ENCODE measurements at regions not wholly inside any gene's neighbourhood (a gene's known extent, or its start where the extent isn't known, plus 50 kb on each side); places are given as distances from the start of the nearest gene placed in this dataset.

DNA sequence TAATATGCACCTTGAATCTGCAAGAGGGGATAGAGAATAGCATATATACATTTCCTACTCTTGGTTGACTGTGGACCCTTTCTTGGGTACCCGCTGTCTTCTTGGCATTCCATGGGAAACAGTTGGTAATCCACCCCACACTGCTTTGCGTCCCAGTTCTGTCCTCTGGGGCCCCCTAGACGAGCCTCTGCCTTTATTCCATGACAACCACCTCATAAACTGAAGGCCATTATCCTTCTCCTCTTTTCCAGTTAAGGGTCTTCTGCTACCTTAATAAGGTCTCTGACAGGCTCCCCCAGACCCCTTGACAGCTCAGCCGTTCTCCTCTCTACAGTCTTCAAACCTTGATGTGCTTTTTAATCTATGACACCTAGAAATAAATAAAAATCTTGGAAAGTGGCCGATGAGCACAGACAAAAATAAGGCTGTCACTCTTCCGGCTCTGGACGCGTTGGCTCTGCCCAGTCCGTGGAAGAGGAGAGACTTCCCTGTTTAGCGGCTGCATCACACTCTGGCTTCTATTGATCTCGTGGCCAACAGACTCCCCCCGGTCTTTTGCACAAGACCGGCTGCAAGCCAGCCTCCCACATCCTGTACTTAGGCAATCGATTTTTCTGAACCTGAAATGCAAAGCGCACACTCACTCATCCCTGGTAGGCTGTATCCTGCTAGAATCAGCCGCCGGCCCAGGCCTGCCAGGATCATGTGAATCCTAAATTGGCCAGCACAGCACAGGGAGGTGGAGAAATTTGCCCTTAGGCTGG is 251.0 kb upstream of the TLE3 start:
- H3K9me2 ChIP-seq (replicated peaks; ENCODE audit: control insufficient read depth, low read length): no peaks in the 10 kb centered on the region
- no peak overlapping the region for H3K4me2 ChIP-seq (ENCODE audit: low read length)
- H3K4me1 ChIP-seq (ENCODE audit: control insufficient read depth, low read length): peaks cover 23% of the 10 kb centered on the region
- peaks cover 10% of the 10 kb centered on the region for H3K27me3 ChIP-seq (ENCODE audit: control insufficient read depth, low read length)
- H3K27ac ChIP-seq (ENCODE audit: low read depth, low read length): no peak overlapping the region
- H3K36me3 ChIP-seq (ENCODE audit: control insufficient read depth, low read length): no peaks in the 10 kb centered on the region
- H3K9me3 ChIP-seq (ENCODE audit: control insufficient read depth, insufficient read depth, low read length): no peaks in the 10 kb centered on the region
- H3K79me2 ChIP-seq (ENCODE audit: control insufficient read depth, low read length): no peaks in the 10 kb centered on the region
- no peak for TF ChIP-seq EZH2phosphoT487 (IDR thresholded peaks at IDR 0.05; ENCODE audit: borderline replicate concordance, low read length)
- TF ChIP-seq, protein P1, sequence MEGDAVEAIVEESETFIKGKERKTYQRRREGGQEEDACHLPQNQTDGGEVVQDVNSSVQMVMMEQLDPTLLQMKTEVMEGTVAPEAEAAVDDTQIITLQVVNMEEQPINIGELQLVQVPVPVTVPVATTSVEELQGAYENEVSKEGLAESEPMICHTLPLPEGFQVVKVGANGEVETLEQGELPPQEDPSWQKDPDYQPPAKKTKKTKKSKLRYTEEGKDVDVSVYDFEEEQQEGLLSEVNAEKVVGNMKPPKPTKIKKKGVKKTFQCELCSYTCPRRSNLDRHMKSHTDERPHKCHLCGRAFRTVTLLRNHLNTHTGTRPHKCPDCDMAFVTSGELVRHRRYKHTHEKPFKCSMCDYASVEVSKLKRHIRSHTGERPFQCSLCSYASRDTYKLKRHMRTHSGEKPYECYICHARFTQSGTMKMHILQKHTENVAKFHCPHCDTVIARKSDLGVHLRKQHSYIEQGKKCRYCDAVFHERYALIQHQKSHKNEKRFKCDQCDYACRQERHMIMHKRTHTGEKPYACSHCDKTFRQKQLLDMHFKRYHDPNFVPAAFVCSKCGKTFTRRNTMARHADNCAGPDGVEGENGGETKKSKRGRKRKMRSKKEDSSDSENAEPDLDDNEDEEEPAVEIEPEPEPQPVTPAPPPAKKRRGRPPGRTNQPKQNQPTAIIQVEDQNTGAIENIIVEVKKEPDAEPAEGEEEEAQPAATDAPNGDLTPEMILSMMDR (IDR thresholded peaks at IDR 0.05; ENCODE audit: low read depth, low read length, poor library complexity, severe bottlenecking): no peak
- no peaks in the 10 kb centered on the region for H3F3A ChIP-seq (ENCODE audit: control insufficient read depth, insufficient read depth)
- no peak overlapping the region for H3K4me3 ChIP-seq (ENCODE audit: low read length)
- H4K20me1 ChIP-seq (ENCODE audit: control insufficient read depth, insufficient read depth, low read depth, low read length): no peaks in the 10 kb centered on the region

DNA sequence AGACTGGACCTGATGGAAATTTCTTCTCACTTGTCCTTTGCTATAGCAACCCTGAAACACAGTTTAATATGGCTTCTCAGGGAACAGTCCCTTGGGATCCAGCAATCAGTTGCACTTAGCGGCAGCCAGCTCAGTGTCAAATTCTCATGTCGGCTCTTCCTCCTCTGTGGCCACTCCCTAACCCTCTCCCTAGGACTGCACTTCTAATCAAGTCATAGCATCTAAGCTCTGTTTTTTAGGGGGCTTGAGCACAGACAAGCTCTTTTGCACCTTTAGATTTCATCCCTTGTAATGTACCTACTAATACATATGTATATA is 250.5 kb upstream of the TLE3 start:
- H3K9me3 ChIP-seq (ENCODE audit: control insufficient read depth, insufficient read depth, low read length): no peaks in the 10 kb centered on the region
- no peaks in the 10 kb centered on the region for H4K20me1 ChIP-seq (ENCODE audit: control insufficient read depth, insufficient read depth, low read depth, low read length)
- no peaks in the 10 kb centered on the region for H3K79me2 ChIP-seq (ENCODE audit: control insufficient read depth, low read length)
- TF ChIP-seq EZH2phosphoT487 (IDR thresholded peaks at IDR 0.05; ENCODE audit: borderline replicate concordance, low read length): no peak
- TF ChIP-seq, protein P1 (IDR thresholded peaks at IDR 0.05; ENCODE audit: low read depth, low read length, poor library complexity, severe bottlenecking): no peak
- H3K4me1 ChIP-seq (ENCODE audit: control insufficient read depth, low read length): peaks cover 23% of the 10 kb centered on the region
- H3K4me3 ChIP-seq (ENCODE audit: low read length): no peak overlapping the region
- no peak overlapping the region for H3K27ac ChIP-seq (ENCODE audit: low read depth, low read length)
- H3K9me2 ChIP-seq (replicated peaks; ENCODE audit: control insufficient read depth, low read length): no peaks in the 10 kb centered on the region
- H3K4me2 ChIP-seq (ENCODE audit: low read length): peak overlapping the region; percentile 25; the same call in 1 of the 2 replicates
- H3K36me3 ChIP-seq (ENCODE audit: control insufficient read depth, low read length): no peaks in the 10 kb centered on the region
- no peaks in the 10 kb centered on the region for H3F3A ChIP-seq (ENCODE audit: control insufficient read depth, insufficient read depth)
- peaks cover 10% of the 10 kb centered on the region for H3K27me3 ChIP-seq (ENCODE audit: control insufficient read depth, low read length)

DNA sequence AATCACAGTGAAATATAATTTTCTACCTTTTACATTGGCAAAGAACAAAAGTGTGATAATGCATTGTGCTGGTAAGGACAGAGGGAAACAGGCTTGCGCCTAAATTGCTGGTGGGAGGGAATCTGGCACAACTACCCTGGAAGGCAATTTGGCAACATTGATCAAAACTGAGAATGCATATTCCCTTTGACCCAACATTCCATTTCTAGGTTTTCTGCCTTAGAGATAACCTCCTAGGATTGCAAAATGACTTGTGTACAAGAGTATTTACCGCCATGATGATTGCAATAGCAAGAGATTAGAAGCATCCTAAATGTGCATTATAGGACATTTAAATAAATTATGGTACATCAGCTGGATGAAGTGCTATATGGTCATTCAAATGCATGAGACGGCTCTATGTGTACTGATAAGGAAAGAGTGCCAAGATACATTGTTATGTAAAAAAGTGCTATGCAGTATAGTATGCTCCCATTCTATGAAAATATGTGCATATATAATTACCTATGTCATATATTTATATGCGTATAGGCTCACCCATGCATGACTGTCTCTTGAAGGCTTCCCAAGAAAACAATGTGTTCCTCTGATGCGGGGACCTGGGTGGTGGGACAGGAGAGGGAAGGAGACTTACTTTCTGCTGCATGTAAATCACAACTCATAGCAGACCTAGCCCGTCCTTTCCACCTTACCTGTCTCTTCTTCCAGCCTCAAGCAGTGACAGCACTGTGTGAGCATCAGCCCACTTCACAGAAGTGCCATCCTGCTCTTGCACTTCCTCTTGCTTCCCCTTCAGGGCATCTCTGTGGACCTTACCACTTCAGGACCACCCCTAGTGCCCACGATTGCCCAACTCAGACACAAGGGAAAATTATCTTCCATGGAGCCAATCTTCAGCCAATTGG is 249.9 kb upstream of the TLE3 start:
- Histone ChIP-seq H3K9me2 (replicated peaks; ENCODE audit: control insufficient read depth, low read length) (no peaks in the 10 kb centered on the region), H3F3A (ENCODE audit: control insufficient read depth, insufficient read depth) (no peaks in the 10 kb centered on the region), H4K20me1 (ENCODE audit: control insufficient read depth, insufficient read depth, low read depth, low read length) (no peaks in the 10 kb centered on the region), H3K79me2 (ENCODE audit: control insufficient read depth, low read length) (no peaks in the 10 kb centered on the region), H3K27me3 (ENCODE audit: control insufficient read depth, low read length) (peaks cover 10% of the 10 kb centered on the region), H3K27ac (ENCODE audit: low read depth, low read length) (no peak overlapping the region), H3K9me3 (ENCODE audit: control insufficient read depth, insufficient read depth, low read length) (no peaks in the 10 kb centered on the region), H3K4me2 (ENCODE audit: low read length) (peak overlapping the region; percentile 25; the same call in 1 of the 2 replicates), H3K4me1 (ENCODE audit: control insufficient read depth, low read length) (peaks cover 23% of the 10 kb centered on the region), H3K36me3 (ENCODE audit: control insufficient read depth, low read length) (no peaks in the 10 kb centered on the region), H3K4me3 (ENCODE audit: low read length) (no peak overlapping the region)
- TF ChIP-seq, protein P1 (IDR thresholded peaks at IDR 0.05; ENCODE audit: low read depth, low read length, poor library complexity, severe bottlenecking): no peak
- no peak for TF ChIP-seq EZH2phosphoT487 (IDR thresholded peaks at IDR 0.05; ENCODE audit: borderline replicate concordance, low read length)
